HG03095 (cell line): ENCODE measurements at regions not wholly inside any gene's neighbourhood (a gene's known extent, or its start where the extent isn't known, plus 50 kb on each side); places are given as distances from the start of the nearest gene placed in this dataset.
"Not testable (repeated sequence)": the region's sequence is repeated elsewhere in the genome, so short reads cannot be mapped to it uniquely, and the experiment has no call there.

Source experiments
- ATAC-seq: cut with Tn5 transposase; IDR thresholded peaks from one replicate; pipeline ENCODE4 v1.9.1; 2021; ENCODE audit warnings: moderate library complexity; ENCODE audit not compliant: unreplicated experiment

- no peak for ATAC-seq
Observed at GRCh38 chr9:83191154-83191553, 128.2 kb upstream of the RASEF start.

GRCh38 chr9:83189026-83189425 is 126.1 kb upstream of the RASEF start:
- not testable (repeated sequence) for ATAC-seq

- no peak for ATAC-seq
Observed at GRCh38 chr9:83188277-83188676, 125.3 kb upstream of the RASEF start.

- no peak for ATAC-seq
Observed at GRCh38 chr9:83186155-83186737, 123.3 kb upstream of the RASEF start.

- ATAC-seq, result no peak
Observed at GRCh38 chr9:83185488-83186154, 122.7 kb upstream of the RASEF start.

- no peak for ATAC-seq
Observed at GRCh38 chr9:83183621-83184020, 120.7 kb upstream of the RASEF start.

GRCh38 chr9:83182071-83182470 is 119.1 kb upstream of the RASEF start:
- no peak for ATAC-seq

GRCh38 chr9:83178717-83179116 is 115.8 kb upstream of the RASEF start:
- no peak for ATAC-seq

- no peak for ATAC-seq
Observed at GRCh38 chr9:83177747-83178146, 114.8 kb upstream of the RASEF start.

- no peak for ATAC-seq
Observed at GRCh38 chr9:83167126-83167525, 104.2 kb upstream of the RASEF start.

- no peak for ATAC-seq
Observed at GRCh38 chr9:83166372-83166771, 103.4 kb upstream of the RASEF start.

GRCh38 chr9:83155733-83156132 is 92.8 kb upstream of the RASEF start:
- ATAC-seq, result no peak

GRCh38 chr9:83154821-83155220 is 91.9 kb upstream of the RASEF start:
- no peak for ATAC-seq

- ATAC-seq, result peak; percentile 93
Observed at GRCh38 chr9:83154087-83154736, 91.3 kb upstream of the RASEF start.

- ATAC-seq, result no peak
Observed at GRCh38 chr9:83153030-83153429, 90.1 kb upstream of the RASEF start.

GRCh38 chr9:83151627-83152137 is 88.7 kb upstream of the RASEF start:
- no peak for ATAC-seq

- ATAC-seq, result no peak
Observed at GRCh38 chr9:83147315-83148149, 84.6 kb upstream of the RASEF start.

GRCh38 chr9:83146325-83146724 is 83.4 kb upstream of the RASEF start:
- ATAC-seq, result no peak

GRCh38 chr9:83144492-83144891 is 81.5 kb upstream of the RASEF start:
- no peak for ATAC-seq

- no peak for ATAC-seq
Observed at GRCh38 chr9:83142389-83142788, 79.4 kb upstream of the RASEF start.

GRCh38 chr9:83141887-83142286 is 78.9 kb upstream of the RASEF start:
- no peak for ATAC-seq
